ENCODE measurements at regions not wholly inside any gene's neighbourhood (a gene's known extent, or its start where the extent isn't known, plus 50 kb on each side); places are given as distances from the start of the nearest gene placed in this dataset.
"Not testable (repeated sequence)": the region's sequence is repeated elsewhere in the genome, so short reads cannot be mapped to it uniquely, and the experiment has no call there.

- TF ChIP-seq POLR2A (IDR thresholded peaks at IDR 0.05), result no peak
- no peak for TF ChIP-seq CTCF (IDR thresholded peaks at IDR 0.05)
- no peak overlapping the region for H3K4me3 ChIP-seq
- H3K27ac ChIP-seq, result peak overlapping the region; percentile 38
- peaks cover 7% of the 10 kb centered on the region for H3K4me1 ChIP-seq
- 30% methylated on average over 2 of the region's 2 CpGs for whole genome bisulfite sequencing
- H3K36me3 ChIP-seq, result no peaks in the 10 kb centered on the region
- peak in 1 of 2 donors; percentile 76 for DNase-seq (ENCODE audit: low spot score in 2 of 2)
- no peaks in the 10 kb centered on the region for H3K27me3 ChIP-seq
- H3K9me3 ChIP-seq, result no peaks in the 10 kb centered on the region
Measured at GRCh38 chr16:66028510-66029216, 337.8 kb upstream of the CDH5 start.

DNA sequence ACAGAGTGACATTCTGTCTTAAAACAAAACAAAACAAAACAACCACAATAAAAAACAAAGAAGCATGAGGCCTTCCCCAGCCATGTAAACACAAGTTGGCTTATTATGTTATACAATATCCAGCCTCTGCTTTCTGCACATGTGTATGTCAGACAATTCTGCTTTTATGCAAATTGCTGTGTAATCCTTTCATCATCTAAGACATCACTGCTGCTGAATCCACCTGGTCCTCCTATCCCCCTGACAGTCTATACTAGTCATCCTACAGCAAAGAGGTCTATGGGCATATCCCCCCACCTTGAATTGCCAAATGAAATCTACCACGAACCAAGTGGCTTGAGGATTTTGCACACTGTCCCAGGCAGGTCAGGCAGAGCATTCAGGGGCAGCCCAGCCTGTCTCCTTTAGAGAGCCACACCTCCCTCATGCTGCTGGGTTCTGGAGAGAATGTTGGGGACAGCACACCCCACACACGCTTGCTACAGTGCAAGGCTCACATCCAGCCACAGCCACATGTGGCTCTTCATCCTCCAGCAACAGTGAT, 339.6 kb upstream of the CDH5 start:
- peak in 1 of 2 donors; percentile 50 for DNase-seq (ENCODE audit: low spot score in 2 of 2)
- 56% methylated on average over 2 of the region's 2 CpGs for WGBS
- Histone ChIP-seq H3K4me3 (no peak overlapping the region), H3K9me3 (no peaks in the 10 kb centered on the region), H3K36me3 (no peaks in the 10 kb centered on the region), H3K27ac (no peak overlapping the region), H3K4me1 (peaks cover 7% of the 10 kb centered on the region), H3K27me3 (no peaks in the 10 kb centered on the region)
- no peak for TF ChIP-seq EP300 (IDR thresholded peaks at IDR 0.05)
- TF ChIP-seq POLR2AphosphoS5 (IDR thresholded peaks at IDR 0.05), result no peak
- no peak for TF ChIP-seq CTCF (IDR thresholded peaks at IDR 0.05)
- TF ChIP-seq POLR2A (IDR thresholded peaks at IDR 0.05), result no peak

DNA sequence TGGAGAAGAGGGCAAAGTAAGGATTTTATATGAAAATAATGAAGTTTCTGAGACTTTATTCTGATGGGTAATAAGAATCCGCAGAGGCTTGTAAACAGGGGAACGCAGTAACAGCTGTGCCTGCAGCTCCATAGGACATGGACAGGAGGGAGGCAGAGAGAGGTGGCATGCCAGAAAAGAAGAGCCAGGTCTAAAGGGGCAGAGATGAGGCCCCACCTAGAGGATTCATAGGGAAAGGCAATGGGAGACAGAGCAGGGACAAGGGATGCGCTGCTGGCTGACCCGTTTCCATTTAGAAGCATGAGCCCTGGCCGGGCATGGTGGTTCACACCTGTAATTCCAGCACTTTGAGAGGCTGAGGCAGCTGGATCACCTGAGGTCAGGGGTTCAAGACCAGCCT, 340.3 kb upstream of the CDH5 start:
- Histone ChIP-seq H3K4me1 (peaks cover 7% of the 10 kb centered on the region), H3K4me3 (no peak overlapping the region), H3K9me3 (no peaks in the 10 kb centered on the region), H3K36me3 (no peaks in the 10 kb centered on the region), H3K27ac (no peak overlapping the region), H3K27me3 (no peaks in the 10 kb centered on the region)
- WGBS, result 67% methylated on average over 5 of the region's 5 CpGs
- no peak for TF ChIP-seq EP300 (IDR thresholded peaks at IDR 0.05)
- TF ChIP-seq POLR2A (IDR thresholded peaks at IDR 0.05), result no peak
- DNase-seq (ENCODE audit: low spot score in 2 of 2), result peak in 1 of 2 donors; percentile 69

DNA sequence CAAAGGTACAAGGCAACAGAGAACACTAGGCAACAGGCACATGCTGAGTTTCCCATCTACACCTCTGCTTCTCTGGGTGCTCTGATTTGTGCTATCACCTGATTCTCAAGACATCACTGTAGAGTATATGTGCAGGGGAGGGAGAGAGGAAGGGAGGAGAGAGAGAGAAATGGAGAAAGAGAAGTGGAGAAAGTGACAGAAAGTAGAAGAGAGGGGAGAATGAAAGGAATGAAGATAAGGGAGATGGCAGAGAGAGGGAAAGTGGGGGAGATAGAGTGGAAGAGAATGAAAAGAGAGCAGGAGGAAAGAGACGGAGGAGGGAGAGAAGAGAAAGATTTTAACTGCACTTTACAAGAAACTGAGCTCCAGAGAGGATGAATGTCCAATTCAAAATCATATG, 340.7 kb upstream of the CDH5 start:
- no peaks in the 10 kb centered on the region for H3K36me3 ChIP-seq
- no peaks in the 10 kb centered on the region for H3K27me3 ChIP-seq
- H3K4me3 ChIP-seq, result no peak overlapping the region
- TF ChIP-seq EP300 (IDR thresholded peaks at IDR 0.05), result no peak
- no peak overlapping the region for H3K27ac ChIP-seq
- H3K4me1 ChIP-seq, result peaks cover 7% of the 10 kb centered on the region
- no peaks in the 10 kb centered on the region for H3K9me3 ChIP-seq
- DNase-seq (ENCODE audit: low spot score in 2 of 2), result no peak
- 3% methylated on average over 1 of the region's 1 CpG for WGBS

DNA sequence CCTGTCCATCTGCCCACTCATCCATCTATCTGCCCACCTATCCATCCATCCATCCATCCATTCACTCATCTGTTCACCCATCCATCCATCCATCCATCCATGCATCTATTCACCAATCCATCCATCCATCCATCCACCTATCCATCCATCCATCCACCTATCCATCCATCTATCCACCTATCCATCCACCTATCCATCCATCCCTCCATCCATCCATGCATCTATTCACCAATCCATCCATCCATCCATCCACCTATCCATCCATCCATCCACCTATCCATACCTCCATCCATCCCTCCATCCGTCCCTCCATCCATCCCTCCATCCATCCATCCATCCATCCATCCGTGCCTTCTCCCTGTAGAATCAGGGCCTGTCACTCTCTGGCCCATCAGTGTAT, 341.9 kb upstream of the CDH5 start:
- not testable (repeated sequence) for H3K9me3 ChIP-seq, H3K4me3 ChIP-seq, H3K27ac ChIP-seq, H3K27me3 ChIP-seq, H3K36me3 ChIP-seq, H3K4me1 ChIP-seq
- 90% methylated on average over 2 of the region's 2 CpGs for WGBS
- peak in 1 of 2 donors; percentile 16 for DNase-seq (ENCODE audit: low spot score in 2 of 2)

DNA sequence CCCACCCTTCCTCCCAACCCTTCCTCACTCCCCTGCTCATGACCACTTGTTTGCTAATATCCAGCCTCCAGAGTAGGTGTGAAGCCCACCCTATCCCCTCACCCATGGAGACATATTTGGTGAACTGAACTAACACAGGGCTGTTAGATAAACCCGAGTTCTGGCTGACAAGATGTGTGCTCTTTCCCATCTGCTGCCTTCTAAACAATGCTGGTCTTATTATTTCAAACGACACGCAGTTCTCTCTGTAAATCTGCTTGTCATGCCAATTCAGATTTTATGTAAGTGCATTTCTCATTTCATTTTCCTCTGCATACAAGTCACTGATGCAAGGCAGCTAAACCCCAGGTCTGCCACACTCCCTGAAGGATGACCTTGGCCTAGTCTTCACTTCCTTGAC, 343.0 kb upstream of the CDH5 start:
- Histone ChIP-seq H3K36me3 (no peaks in the 10 kb centered on the region), H3K4me3 (no peak overlapping the region), H3K9me3 (no peaks in the 10 kb centered on the region), H3K4me1 (peaks cover 4% of the 10 kb centered on the region), H3K27me3 (no peaks in the 10 kb centered on the region), H3K27ac (no peak overlapping the region)
- no peak for DNase-seq (ENCODE audit: low spot score in 2 of 2)
- 77% methylated on average over 3 of the region's 3 CpGs for WGBS
- no peak for TF ChIP-seq POLR2A (IDR thresholded peaks at IDR 0.05)
- TF ChIP-seq CTCF (IDR thresholded peaks at IDR 0.05), result no peak
- no peak for TF ChIP-seq EP300 (IDR thresholded peaks at IDR 0.05)
- no peak for TF ChIP-seq POLR2AphosphoS5 (IDR thresholded peaks at IDR 0.05)

- DNase-seq (ENCODE audit: low spot score in 2 of 2), result no peak
- H3K9me3 ChIP-seq, result no peaks in the 10 kb centered on the region
- TF ChIP-seq POLR2A (IDR thresholded peaks at IDR 0.05), result no peak
- TF ChIP-seq POLR2AphosphoS5 (IDR thresholded peaks at IDR 0.05), result no peak
- TF ChIP-seq CTCF (IDR thresholded peaks at IDR 0.05), result no peak
- TF ChIP-seq EP300 (IDR thresholded peaks at IDR 0.05), result no peak
- H3K4me1 ChIP-seq, result no peaks in the 10 kb centered on the region
- H3K27me3 ChIP-seq, result no peaks in the 10 kb centered on the region
- no peaks in the 10 kb centered on the region for H3K36me3 ChIP-seq
- no peak overlapping the region for H3K4me3 ChIP-seq
- no peak overlapping the region for H3K27ac ChIP-seq
Measured at GRCh38 chr16:66020642-66021041, 345.8 kb upstream of the CDH5 start.

Data from suprapubic skin (tissue), 4 donors.